GM21367 (cell line): ENCODE measurements at regions not wholly inside any gene's neighbourhood (a gene's known extent, or its start where the extent isn't known, plus 50 kb on each side); places are given as distances from the start of the nearest gene placed in this dataset.
"Not testable (repeated sequence)": the region's sequence is repeated elsewhere in the genome, so short reads cannot be mapped to it uniquely, and the experiment has no call there.

Experiments used
- ATAC-seq: cut with Tn5 transposase; IDR thresholded peaks from one replicate; pipeline ENCODE4 v1.9.1; 2021; ENCODE audit not compliant: unreplicated experiment

DNA sequence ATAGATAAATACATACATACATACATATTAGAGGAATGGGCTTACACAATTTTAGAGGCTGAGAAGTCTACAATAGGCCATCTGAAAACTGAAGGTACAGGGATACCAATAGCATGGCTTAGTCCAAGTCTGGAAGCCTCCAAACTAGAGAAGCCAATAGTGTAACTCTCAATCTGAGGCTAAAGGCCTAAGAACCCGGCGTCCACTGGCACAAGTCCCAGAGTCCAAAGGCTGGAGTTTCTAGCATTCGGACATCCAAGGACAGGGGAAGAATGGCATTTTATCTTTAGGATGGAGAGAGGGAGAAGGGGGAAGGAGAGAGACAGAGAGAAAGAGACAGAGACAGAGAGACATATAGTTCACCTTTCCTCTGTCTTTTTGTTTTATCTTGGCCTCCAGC is 63.7 kb upstream of the SYT4 start:
- ATAC-seq, result no peak

GRCh38 chr18:43350176-43350575 is 72.9 kb upstream of the SYT4 start:
- ATAC-seq, result no peak

- no peak for ATAC-seq
Observed at GRCh38 chr18:43364535-43364934, 87.2 kb upstream of the SYT4 start.

GRCh38 chr18:43367895-43368294 is 90.6 kb upstream of the SYT4 start:
- ATAC-seq, result no peak

DNA sequence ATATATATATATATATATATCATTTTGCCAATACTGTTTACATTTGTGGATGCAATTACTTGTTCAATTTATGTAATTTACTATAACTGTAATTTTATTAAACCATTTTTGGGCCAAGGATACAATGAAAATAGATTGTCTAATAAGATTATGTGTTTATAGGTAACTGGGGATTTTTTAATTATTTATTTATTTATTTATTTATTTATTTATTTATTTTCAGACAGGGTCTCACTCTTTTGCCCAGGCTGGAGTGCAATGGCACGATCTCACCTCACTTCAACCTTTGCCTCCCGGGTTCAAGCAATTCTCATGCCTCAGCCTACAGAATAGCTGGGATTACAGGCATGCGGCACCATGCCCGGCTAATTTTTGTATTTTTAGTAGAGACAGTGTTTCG is 92.0 kb upstream of the SYT4 start:
- ATAC-seq, result not testable (repeated sequence)

DNA sequence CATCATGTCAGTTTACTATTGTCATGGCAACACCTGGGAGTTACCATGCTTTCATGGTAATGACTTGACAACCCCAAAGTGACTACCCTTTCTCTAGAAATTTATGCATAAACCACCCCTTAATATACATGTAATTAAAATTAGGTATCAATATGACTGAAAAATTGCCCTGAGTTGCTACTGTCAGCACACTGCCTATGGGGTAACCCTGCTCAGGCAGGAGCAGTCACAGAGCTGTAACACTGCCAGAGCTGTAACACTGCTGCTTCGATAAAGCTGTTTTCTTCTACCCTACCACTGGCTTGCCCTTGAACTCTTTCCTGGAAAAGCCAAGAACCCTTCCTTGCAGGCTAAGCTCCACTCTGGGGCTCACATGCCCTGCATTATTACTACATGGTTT is 95.5 kb upstream of the SYT4 start:
- ATAC-seq, result no peak

DNA sequence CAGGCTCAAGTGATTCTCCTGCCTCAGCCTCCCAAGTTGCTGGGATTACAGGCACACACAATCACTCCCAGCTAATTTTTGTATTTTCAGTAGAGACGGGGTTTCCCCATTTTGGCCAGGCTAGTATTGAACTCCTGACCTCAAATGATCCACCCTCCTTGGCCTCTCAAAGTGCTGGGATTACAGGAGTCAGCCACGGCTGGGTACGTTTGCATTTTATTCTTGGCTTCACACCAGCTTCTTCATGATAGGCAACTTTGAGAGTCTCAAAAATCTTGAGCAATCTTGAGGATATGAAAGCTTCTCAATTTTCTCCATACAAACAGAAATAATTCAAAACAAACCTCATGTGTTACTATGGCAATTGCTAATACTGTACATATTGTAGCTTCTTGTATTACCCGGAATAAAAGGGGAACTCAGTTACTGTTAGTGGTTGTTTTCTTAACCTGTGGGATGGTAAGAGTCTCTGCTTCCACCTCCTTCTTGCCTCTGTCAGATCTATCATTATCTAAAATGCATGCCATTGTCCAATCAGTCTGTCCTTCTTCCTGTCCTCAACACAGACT is 102.9 kb upstream of the SYT4 start:
- ATAC-seq, result no peak

DNA sequence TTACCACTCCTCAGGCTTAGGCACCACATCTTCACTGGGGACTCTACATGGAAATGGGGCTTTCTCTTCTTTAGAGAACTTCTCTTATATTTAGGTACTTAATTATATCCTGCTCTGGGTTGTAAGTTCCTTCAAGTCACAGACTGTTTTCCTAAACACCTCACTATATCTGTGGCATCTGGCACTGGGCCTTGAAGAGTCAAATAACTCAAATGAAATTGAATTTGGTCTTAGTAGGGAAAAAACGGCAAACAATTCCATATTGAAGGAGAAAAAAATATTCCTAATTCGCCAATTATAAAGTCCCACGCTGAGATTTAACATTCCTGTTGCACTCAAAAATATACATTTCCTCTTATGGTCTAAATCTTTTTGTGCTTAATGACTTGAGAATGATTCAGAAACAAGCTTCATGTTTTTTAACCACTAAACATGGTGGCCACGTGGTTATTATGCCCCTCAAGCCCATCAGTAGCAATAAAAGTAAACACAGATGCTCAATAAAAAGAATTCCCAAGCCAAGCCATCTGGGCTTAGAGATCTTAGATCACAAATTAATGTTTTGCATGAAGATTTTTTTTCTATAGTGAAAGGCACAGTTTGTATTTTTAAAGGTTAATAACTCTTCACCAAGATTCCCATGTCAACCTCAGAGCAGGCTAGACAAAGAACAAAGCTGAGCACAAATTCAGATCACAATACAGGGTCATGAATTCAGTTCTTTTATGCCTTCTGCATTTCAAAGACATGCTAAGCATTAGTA is 105.5 kb upstream of the SYT4 start:
- ATAC-seq, result no peak

DNA sequence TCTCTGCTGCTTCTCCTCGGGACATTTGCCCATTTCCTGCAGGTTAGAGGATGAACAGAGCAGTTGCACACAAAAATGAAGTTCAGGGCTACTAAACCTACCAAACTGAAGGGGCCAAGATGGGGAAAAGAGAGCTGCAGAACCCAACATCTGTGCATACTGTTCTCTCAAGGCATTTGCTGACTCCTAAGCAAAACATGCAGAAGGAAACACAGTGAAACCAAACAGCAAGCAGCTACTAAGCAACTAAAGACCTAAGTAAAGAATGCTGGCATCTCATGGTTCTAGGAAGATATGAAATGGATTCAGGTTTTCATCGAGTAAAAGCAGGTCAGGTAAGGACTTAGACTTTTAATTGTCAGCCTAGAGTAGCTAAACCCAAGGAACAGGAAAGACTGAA is 111.9 kb upstream of the SYT4 start:
- no peak for ATAC-seq

DNA sequence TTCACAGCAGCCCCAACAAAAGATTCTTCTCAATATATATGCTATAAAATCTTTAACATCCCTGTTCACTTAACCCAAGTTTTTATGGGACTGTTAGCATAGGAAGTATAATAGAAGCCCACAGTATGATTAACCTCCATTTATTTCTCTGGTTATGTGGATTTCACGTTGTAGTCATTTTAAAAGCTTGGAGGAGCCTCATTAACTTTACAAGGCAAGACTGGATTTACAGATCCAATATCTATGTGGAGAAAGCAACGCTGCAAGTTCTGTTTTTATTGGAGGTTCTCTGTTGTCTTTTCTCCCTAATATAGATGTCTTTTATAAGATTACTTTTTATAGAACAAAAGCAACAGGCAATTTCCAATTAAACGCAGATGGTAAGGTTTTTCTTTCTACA is 114.9 kb upstream of the SYT4 start:
- no peak for ATAC-seq

- no peak for ATAC-seq
Observed at GRCh38 chr18:43393174-43393573, 115.9 kb upstream of the SYT4 start.

GRCh38 chr18:43396266-43396665 is 119.0 kb upstream of the SYT4 start:
- no peak for ATAC-seq

DNA sequence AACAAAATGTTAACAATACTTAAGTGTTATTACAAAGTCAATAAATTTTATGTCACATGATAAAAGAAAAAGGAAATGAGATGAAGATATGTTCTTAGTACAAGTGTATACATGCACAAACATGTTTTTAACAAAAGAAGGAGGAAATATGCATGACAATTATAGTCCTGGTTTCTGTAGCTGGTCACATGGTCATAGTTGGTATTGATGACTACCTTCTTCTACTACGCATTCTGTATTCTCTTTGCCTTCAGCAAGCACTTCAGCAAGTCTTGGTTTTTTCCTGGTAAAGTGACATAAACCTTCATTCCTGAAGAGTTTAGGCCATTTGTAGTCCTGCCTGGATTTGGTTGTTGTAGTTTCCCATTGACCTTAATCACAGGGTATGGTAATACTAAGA is 121.3 kb upstream of the SYT4 start:
- ATAC-seq, result no peak

GRCh38 chr18:43405097-43405496 is 127.8 kb upstream of the SYT4 start:
- no peak for ATAC-seq

DNA sequence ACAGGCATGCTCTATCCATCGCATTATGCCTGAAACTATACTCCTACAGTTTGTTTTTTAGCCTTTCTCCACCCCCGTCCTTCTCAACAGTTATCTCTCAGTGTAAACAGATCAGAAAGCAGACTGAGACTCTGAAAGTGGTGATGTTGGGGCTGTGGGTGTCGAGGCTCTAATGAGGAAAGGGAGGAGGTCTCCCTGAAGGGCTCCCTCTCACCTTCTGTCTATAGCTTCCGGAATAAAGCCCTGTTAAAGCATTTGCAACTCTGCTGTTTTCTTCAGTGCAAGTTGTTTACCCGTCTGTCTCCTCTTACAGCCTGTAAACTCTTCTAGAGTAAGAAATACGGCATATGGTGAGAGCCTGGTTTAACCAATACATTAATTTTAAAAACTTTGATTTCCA is 136.7 kb upstream of the SYT4 start:
- no peak for ATAC-seq

DNA sequence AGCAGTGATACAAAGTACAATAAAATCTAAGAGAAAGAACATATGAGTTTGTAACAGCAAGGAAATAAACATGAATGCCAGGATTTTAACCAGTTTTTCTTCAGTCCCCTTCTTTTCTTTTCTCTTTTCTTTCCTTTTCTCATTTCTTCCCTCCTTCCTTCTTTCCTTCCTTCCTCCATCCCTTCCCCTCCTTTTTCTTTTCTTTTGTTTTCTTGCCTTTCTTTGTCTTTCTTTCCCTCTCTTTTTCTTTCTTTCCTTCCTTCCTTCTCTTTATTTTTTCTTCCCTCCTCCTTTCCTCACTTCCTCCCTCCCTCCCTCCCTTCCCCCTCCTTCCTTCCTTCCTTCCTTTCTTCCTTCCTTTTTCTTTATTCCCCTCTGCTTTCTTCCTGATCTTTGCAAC is 142.8 kb upstream of the SYT4 start:
- no peak for ATAC-seq

DNA sequence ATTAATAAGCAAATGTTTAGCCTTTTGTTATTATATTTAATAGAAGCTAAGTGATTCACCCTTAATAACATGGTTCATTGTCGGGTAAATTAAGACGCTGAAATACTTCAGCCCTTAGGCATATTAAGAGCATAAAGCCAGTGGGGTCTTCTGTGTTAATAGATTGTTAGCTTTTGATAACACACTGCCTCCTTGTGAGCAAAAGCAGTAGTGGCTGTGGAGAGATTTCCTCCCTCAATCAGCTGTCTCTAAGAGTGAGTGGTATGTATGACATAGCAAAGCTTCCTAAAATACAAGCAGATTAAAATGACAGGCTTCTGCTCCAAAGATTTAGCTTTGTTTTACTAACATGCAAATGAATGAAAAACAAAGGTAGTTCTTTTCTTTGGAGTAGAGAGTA is 143.7 kb upstream of the SYT4 start:
- ATAC-seq, result no peak

- ATAC-seq, result no peak
Observed at GRCh38 chr18:43422518-43422917, 145.2 kb upstream of the SYT4 start.

GRCh38 chr18:43435851-43436250 is 158.6 kb upstream of the SYT4 start:
- no peak for ATAC-seq

- no peak for ATAC-seq
Observed at GRCh38 chr18:43442131-43442530, 164.8 kb upstream of the SYT4 start.

GRCh38 chr18:43442571-43442970 is 165.3 kb upstream of the SYT4 start:
- no peak for ATAC-seq

GRCh38 chr18:43465483-43465882 is 188.2 kb upstream of the SYT4 start:
- no peak for ATAC-seq

DNA sequence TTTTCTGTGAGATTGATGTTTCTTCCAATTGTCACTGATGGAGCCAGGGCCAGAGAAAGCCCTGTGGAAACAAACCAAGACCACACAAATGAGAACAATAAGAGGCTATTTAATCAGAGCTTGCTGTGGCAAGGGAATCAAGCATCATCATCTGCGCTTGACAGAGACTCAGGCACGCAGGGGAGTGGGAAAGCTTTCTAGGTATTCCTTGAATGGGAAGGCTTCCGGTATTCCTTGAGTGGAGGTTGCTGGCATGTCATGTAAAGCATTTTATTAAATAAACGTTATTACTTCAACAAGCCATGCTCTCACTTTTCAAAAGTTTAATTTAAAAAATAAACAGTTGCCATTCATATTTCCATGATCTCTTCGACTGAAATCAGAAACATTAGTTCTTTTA is 194.6 kb upstream of the SYT4 start:
- no peak for ATAC-seq
